Fibroblast of peridontal ligament (primary cell): ENCODE measurements at regions not wholly inside any gene's neighbourhood (a gene's known extent, or its start where the extent isn't known, plus 50 kb on each side); places are given as distances from the start of the nearest gene placed in this dataset.

Experiments used
- DNase-seq: peaks from one replicate; pipeline ENCODE4 v3.0.0-alpha.2; 2010; ENCODE audit errors: extremely low read depth

- DNase-seq: no peak
These were observed 685.0 kb downstream of the MATN1 start for GRCh38 chr1:30038134-30039025.

DNA sequence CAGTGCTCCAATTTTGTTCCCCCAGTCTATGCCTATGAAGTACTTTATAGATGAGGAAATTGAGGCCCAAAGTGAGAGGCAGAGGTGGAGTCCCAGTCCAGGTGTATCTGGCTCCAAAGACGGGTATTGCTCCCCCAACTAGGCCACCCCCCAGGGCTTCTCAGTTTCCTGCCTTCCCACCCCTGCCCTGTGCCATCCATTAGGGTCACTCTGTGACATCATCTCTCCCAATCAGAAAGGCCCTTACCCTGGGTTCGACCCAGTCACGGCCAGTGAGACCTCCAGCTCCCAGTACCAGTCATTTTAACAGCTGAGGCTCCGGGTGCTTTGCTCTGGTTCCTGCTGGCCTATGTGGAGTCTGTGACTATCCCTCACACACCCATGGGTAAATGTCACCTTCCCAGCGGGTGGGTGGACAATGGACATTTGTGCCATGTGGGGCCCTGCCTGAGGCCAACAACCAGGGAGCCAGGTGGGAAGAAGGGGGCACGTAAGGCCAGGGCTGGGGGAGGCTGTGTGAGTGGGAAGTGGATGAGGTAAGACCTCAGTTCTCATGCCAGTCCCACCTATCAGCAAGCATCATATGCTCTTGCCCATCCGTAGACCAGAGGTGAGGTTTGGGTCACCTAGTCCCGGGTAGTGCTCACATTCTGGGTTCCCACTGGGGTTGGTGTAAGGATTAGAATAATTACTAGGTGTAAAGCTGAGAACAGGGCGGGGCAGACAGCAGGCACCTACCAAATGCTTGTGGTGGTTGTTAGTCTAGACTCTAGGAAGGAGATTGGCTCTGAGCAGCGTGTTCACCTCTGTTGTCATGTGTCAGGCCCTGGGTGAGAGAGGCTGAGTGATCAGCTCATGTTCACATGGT is 685.9 kb downstream of the MATN1 start:
- DNase-seq: no peak

DNA sequence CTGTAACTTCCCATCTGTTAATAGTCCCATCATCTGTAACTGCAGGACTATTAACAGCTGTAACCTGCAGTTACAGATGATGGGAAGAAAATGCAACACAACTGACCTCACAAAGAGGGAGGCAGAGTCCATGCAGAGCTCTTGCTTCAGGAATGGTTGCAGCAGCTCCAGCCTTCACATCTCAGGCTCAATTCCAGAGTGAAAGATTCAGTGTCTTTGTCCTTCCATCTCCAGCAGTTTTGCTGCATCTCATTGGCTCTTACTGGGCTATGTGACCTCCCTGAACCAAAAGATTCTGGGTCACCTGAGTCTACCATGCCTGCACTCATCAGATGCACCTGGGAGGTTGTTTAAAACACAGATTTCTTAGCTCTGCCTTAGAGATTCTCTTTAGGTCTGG is 686.7 kb downstream of the MATN1 start:
- DNase-seq: no peak

GRCh38 chr1:30036229-30036547 is 687.2 kb downstream of the MATN1 start:
- DNase-seq: no peak

DNA sequence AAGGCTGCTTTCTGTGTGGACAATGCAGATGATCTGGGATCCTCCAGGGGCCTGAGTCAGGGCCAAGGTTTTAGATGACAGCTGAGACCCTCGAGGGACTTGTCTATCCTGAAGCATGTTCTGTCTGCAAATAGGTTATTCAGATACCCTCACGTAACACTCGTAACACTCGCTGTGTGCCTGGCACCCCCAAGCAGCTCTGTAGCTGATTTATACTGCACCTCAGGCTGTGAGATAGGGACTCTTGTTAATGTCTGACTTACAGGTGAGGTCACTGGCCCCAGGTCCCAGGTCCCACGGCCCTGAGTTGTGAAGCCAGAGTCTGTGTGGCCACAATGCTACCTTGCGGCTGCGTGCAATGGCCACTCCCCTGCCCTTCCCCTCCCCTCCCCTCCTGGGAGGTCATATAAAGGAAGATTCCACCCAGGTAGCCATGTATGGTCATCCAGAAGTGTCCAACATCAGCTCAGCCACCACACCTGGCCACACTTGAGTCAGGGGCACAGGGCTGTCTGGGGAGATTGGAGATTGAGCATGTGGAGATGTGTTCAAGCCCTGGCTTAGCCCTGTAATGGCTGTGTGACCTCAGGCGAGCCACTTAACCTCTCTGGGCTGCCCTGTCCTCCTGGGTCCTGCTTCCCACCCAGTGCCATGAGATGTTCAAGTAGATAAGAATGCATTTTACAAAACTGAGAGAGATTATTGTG is 687.7 kb downstream of the MATN1 start:
- no peak for DNase-seq

DNA sequence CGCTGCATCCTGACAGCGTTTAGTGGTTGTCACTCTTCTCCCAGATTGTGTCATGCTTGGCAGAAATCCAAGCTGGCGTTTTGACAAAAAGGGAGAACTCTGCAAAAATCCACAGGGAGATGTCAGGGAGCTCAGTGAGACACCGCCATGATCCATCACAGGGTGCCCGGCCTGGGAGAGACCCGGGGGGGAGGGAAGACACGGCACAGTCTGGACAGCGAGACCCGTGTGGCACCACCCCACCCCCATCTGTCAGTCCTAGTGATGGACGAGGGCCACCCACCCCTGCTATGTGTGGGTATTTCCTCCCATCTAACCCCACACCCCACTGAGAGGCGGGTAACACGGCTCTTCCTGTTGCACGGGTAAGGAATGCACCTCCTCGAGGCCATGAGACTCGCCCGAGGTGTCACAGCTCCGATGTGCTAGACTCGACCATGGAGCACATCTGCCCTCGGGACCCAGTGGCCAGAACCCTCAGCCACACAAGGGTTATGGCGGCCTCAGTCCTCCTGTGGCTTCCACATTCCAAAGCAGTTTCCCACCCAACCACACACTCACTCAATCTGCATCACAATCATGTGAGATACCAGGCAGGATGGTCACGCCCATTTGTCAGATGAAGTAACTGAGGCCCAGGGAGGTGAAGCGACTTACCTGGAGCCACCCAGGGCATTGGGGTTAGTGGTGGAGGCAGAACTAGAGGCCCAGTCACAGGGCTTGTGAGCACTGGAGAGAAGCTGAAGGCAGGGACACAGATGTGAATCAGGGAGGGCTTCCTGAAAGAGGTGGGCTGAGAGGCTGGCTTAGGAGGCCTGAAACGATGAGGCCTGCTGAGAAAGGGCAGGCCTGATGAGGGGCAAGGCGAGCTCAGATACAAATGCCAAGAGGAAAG is 688.5 kb downstream of the MATN1 start:
- DNase-seq: no peak

- no peak for DNase-seq
These were observed 689.2 kb downstream of the MATN1 start for GRCh38 chr1:30034105-30034626.

DNA sequence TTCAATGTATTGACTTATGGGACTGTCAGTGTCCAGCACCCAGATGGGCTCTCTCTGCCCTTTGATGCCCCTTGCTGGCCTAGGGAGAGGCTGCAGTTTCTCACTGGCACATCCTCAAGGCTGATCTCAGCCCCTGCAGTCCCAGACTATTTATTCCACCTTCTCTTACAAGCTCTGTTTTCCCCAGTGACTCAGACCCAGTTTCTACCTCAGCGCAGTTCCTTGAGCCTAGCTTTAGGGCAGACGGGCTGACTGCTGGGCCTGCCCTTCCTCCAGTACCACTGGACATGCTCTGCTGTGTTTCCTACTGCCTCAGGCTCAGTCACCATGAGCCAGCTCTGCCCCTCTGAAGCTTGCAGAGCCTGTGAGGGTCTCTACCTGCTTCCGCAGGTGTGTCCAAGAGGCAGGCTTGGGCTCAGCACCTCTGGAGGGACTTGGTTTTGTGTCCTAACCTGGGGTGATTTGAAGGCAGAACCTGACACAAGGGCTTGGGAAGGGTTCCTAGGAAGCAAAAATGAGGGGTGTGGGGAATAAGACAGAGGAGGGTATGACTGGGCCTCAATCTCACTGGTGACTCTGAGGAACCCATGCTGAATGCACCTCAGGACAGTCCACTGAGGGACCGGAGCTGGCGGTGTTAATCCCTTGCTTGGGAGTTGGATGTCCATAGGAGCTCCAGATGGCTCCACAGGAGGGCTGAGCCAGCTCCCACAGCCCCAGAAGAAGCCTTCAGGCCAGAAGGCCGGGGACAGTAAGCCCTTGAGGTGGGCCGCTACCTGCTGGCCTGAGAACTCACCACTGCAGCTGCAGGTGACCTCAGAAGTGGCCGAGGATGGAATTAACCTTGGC is 689.9 kb downstream of the MATN1 start:
- DNase-seq: no peak

DNA sequence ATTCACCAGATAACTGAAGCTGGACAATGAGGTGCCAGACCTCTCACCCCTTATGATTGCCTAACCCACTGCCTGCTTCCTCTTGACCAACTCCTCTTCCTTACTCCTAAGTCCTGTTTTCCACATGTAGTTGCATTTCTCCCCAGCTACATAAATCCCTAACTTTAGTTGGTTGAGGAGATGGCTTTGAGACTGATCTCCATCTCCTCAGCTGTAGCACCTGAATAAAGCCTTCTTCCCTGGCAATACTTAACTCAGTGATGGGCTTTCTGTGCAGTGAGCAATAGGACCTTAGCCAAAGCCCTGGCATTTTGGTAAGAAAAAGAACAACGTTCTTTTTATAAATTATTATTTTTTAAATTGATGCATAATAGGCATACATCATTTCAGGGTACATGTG is 691.1 kb downstream of the MATN1 start:
- DNase-seq: no peak

DNA sequence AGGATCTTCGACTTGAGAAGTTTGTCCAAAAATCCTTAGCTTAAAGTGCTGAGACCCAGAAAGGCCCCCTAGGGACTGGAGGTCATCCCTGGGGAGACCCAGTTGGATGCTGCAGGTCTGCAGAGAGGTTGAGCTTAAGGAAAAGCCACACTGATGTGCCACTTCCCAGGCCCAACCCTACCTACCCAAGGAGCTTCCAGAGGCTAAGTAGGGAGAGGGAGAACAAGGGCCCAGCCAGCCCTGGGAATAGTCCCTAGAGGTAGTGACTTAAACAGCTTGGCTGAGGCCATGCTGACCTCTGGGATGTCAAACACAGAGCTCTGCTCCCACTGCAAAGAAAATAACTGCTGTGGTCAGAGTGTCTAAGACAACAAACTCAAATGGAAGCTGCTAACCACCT is 693.7 kb downstream of the MATN1 start:
- DNase-seq: no peak

GRCh38 chr1:30028939-30029338 is 694.4 kb downstream of the MATN1 start:
- DNase-seq: no peak

DNA sequence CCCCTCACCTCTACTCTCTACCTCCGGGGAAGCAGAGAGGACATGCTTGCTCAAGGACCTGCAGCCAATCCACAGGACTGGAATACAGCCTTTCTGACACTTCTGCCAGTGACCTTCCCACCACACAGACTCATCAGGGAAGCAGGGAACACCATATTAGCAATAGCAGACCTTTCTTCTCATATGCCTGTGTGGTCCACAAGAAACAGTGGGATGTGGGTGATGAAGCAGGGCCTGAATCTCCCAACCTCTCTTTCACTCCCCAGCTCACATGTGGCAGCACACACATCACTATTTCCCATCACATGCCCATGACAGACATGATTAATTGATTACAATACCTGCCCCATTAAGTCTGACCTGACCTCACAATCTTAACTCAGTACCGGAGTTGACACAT is 695.1 kb downstream of the MATN1 start:
- DNase-seq: no peak

DNA sequence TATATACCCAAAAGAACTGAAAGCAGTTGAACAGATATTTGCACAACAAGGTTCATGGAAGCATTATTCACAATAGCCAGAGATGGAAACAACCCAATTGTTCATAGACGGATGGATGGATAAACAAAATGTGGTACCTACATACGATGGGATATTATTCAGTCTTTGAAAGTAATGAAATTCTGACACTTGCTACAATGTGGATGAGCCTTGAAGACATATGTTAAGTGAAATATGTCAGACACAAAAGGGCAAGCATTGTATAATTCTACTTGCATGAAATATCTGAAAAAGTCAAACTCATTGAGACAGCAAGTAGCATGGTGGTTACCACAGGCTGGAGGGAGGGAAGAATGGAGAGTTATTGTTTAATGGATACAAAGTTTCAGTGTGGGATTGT is 696.1 kb downstream of the MATN1 start:
- DNase-seq: no peak

- no peak for DNase-seq
These were observed 698.8 kb downstream of the MATN1 start for GRCh38 chr1:30024411-30025195.

DNA sequence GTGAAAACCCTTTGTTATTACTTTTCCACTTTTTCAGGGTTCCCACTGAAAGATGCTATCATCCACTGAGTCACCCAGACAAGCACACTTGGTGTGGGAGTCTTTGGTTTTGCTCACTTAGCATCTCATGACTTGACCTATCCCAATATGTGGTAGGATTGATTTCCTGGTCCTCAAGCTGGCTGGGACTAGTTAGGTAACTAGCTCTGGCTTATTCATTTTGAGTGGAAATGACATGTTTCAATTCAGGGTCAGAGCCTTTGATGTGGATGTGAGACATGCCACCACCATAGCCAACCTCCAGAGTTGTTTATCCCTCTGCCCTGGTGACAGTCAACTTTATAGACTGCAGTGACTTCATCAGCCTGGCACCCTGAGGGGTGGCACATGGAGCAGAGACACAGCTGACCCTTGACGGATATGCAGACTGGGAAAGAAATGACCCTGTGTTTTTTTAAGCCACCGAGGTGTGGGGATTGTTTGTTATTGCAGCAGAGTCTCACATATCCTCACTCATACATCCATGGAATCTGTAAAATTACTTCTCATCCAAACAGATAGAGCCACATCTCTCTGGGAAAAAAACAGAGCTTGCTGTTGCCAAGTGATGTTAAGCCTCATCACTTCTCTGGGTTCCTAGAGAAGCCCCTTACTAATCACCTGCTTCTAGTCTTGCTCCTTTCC is 699.9 kb downstream of the MATN1 start:
- DNase-seq: no peak

DNA sequence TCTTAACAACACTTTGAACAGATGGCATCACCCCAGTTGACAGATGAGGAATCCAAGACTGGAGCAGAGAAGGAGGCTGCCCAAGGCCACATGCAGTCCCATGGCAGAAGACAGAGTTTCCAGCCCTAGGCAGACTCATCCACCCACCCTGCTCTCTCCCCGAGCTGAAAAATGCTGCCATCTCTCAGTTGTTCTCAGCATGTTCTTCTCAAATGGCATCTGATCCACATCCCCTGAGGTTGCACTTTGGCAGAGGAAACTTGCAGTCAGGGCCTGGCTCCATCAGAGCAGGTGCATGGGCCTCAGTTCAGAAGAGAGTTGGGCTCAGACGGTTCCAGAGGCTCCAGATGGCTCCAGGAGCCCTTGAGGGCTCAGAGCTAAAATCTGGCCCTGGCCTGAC is 709.4 kb downstream of the MATN1 start:
- no peak for DNase-seq

- no peak for DNase-seq
These were observed 710.6 kb downstream of the MATN1 start for GRCh38 chr1:30012455-30013440.

GRCh38 chr1:30011970-30012369 is 711.4 kb downstream of the MATN1 start:
- no peak for DNase-seq
